ENCODE measurements at regions not wholly inside any gene's neighbourhood (a gene's known extent, or its start where the extent isn't known, plus 50 kb on each side); places are given as distances from the start of the nearest gene placed in this dataset.
"Not testable (repeated sequence)": the region's sequence is repeated elsewhere in the genome, so short reads cannot be mapped to it uniquely, and the experiment has no call there.

GRCh38 chrX:1883772-1884171 is 268.9 kb downstream of the ASMT start:
- DNase-seq (ENCODE audit: low read depth, low spot score): no peak
- peaks cover 4% of the 10 kb centered on the region for H3K9me3 Mint-ChIP-seq
- H3K36me3 Mint-ChIP-seq (ENCODE audit: low read depth): peaks cover 3% of the 10 kb centered on the region
- no peak for TF ChIP-seq CTCF (conservative IDR thresholded peaks at IDR 0.05)
- peaks cover 5% of the 10 kb centered on the region for H3K4me1 Mint-ChIP-seq
- no peak overlapping the region for H3K4me3 Mint-ChIP-seq
- no peak overlapping the region for H3K27ac Mint-ChIP-seq (ENCODE audit: unreplicated experiment)
- H3K27me3 Mint-ChIP-seq (ENCODE audit: low read depth): no peaks in the 10 kb centered on the region

- no peak overlapping the region for H3K4me3 Mint-ChIP-seq
- no peak for TF ChIP-seq CTCF (conservative IDR thresholded peaks at IDR 0.05)
- H3K9me3 Mint-ChIP-seq: peaks cover 2% of the 10 kb centered on the region
- no peak overlapping the region for H3K27ac Mint-ChIP-seq (ENCODE audit: unreplicated experiment)
- H3K4me1 Mint-ChIP-seq: peaks cover 5% of the 10 kb centered on the region
- no peaks in the 10 kb centered on the region for H3K27me3 Mint-ChIP-seq (ENCODE audit: low read depth)
- no peak for DNase-seq (ENCODE audit: low read depth, low spot score)
- peaks cover 2% of the 10 kb centered on the region for H3K36me3 Mint-ChIP-seq (ENCODE audit: low read depth)
Observed at GRCh38 chrX:1884446-1884845, 269.6 kb downstream of the ASMT start.

- Mint-ChIP-seq H3K9me3 (peaks cover 2% of the 10 kb centered on the region), H3K36me3 (ENCODE audit: low read depth) (no peaks in the 10 kb centered on the region), H3K4me1 (peaks cover 5% of the 10 kb centered on the region), H3K27ac (ENCODE audit: unreplicated experiment) (no peak overlapping the region), H3K4me3 (no peak overlapping the region), H3K27me3 (ENCODE audit: low read depth) (no peaks in the 10 kb centered on the region)
- no peak for TF ChIP-seq CTCF (conservative IDR thresholded peaks at IDR 0.05)
- no peak for DNase-seq (ENCODE audit: low read depth, low spot score)
Observed at GRCh38 chrX:1885116-1885515, 270.3 kb downstream of the ASMT start.

GRCh38 chrX:1888305-1888704 is 273.4 kb downstream of the ASMT start:
- not testable (repeated sequence) for H3K4me3 Mint-ChIP-seq; H3K27me3 Mint-ChIP-seq (ENCODE audit: low read depth); H3K9me3 Mint-ChIP-seq; H3K36me3 Mint-ChIP-seq (ENCODE audit: low read depth); H3K4me1 Mint-ChIP-seq; H3K27ac Mint-ChIP-seq (ENCODE audit: unreplicated experiment); DNase-seq (ENCODE audit: low read depth, low spot score)

GRCh38 chrX:1894026-1894294 is 279.1 kb downstream of the ASMT start:
- Mint-ChIP-seq H3K4me1 (no peaks in the 10 kb centered on the region), H3K27ac (ENCODE audit: unreplicated experiment) (no peak overlapping the region), H3K27me3 (ENCODE audit: low read depth) (no peaks in the 10 kb centered on the region), H3K4me3 (no peak overlapping the region), H3K9me3 (peaks cover 2% of the 10 kb centered on the region), H3K36me3 (ENCODE audit: low read depth) (no peaks in the 10 kb centered on the region)
- DNase-seq (ENCODE audit: low read depth, low spot score): no peak
- TF ChIP-seq CTCF (conservative IDR thresholded peaks at IDR 0.05): no peak

- TF ChIP-seq CTCF (conservative IDR thresholded peaks at IDR 0.05): no peak
- Mint-ChIP-seq H3K4me1 (no peaks in the 10 kb centered on the region), H3K4me3 (no peak overlapping the region), H3K27me3 (ENCODE audit: low read depth) (no peaks in the 10 kb centered on the region), H3K9me3 (peaks cover 2% of the 10 kb centered on the region), H3K27ac (ENCODE audit: unreplicated experiment) (no peak overlapping the region), H3K36me3 (ENCODE audit: low read depth) (no peaks in the 10 kb centered on the region)
- DNase-seq (ENCODE audit: low read depth, low spot score): no peak
Observed at GRCh38 chrX:1894740-1895139, 279.9 kb downstream of the ASMT start.
